ENCODE measurements at regions not wholly inside any gene's neighbourhood (a gene's known extent, or its start where the extent isn't known, plus 50 kb on each side); places are given as distances from the start of the nearest gene placed in this dataset.

- TF ChIP-seq FOXP2 (optimal IDR thresholded peaks at IDR 0.05; ENCODE audit: borderline replicate concordance, extremely low read depth, extremely low read length, insufficient read depth) (no peak), POLR2AphosphoS5 (IDR thresholded peaks at IDR 0.05; ENCODE audit: low read depth, low read length) (no peak), SIN3A (IDR thresholded peaks at IDR 0.05; ENCODE audit: borderline replicate concordance, insufficient read depth, low read length) (no peak), REST (IDR thresholded peaks at IDR 0.05; ENCODE audit: insufficient read depth in 1 of 2, low read depth in 2 of 2, low read length in 2 of 2) (no peak), TAF1 (IDR thresholded peaks at IDR 0.05; ENCODE audit: borderline replicate concordance, insufficient read depth, low read length) (no peak)
These were observed 175.5 kb upstream of the ZMIZ1 start for GRCh38 chr10:78893217-78893616.

GRCh38 chr10:78894089-78894840, 174.5 kb upstream of the ZMIZ1 start:
- no peak for TF ChIP-seq REST (IDR thresholded peaks at IDR 0.05; ENCODE audit: insufficient read depth in 1 of 2, low read depth in 2 of 2, low read length in 2 of 2)
- no peak for TF ChIP-seq SIN3A (IDR thresholded peaks at IDR 0.05; ENCODE audit: borderline replicate concordance, insufficient read depth, low read length)
- TF ChIP-seq TAF1 (IDR thresholded peaks at IDR 0.05; ENCODE audit: borderline replicate concordance, insufficient read depth, low read length) = no peak

GRCh38 chr10:78894841-78895195, 173.9 kb upstream of the ZMIZ1 start:
- TF ChIP-seq SIN3A (IDR thresholded peaks at IDR 0.05; ENCODE audit: borderline replicate concordance, insufficient read depth, low read length) (no peak), FOXP2 (optimal IDR thresholded peaks at IDR 0.05; ENCODE audit: borderline replicate concordance, extremely low read depth, extremely low read length, insufficient read depth) (no peak), POLR2AphosphoS5 (IDR thresholded peaks at IDR 0.05; ENCODE audit: low read depth, low read length) (no peak), TAF1 (IDR thresholded peaks at IDR 0.05; ENCODE audit: borderline replicate concordance, insufficient read depth, low read length) (no peak), REST (IDR thresholded peaks at IDR 0.05; ENCODE audit: insufficient read depth in 1 of 2, low read depth in 2 of 2, low read length in 2 of 2) (no peak)

- TF ChIP-seq REST (IDR thresholded peaks at IDR 0.05; ENCODE audit: insufficient read depth in 1 of 2, low read depth in 2 of 2, low read length in 2 of 2) (no peak), POLR2AphosphoS5 (IDR thresholded peaks at IDR 0.05; ENCODE audit: low read depth, low read length) (no peak), SIN3A (IDR thresholded peaks at IDR 0.05; ENCODE audit: borderline replicate concordance, insufficient read depth, low read length) (no peak), FOXP2 (optimal IDR thresholded peaks at IDR 0.05; ENCODE audit: borderline replicate concordance, extremely low read depth, extremely low read length, insufficient read depth) (no peak), TAF1 (IDR thresholded peaks at IDR 0.05; ENCODE audit: borderline replicate concordance, insufficient read depth, low read length) (no peak)
These were observed 173.3 kb upstream of the ZMIZ1 start for GRCh38 chr10:78895469-78895868.
